ENCODE measurements at regions not wholly inside any gene's neighbourhood (a gene's known extent, or its start where the extent isn't known, plus 50 kb on each side); places are given as distances from the start of the nearest gene placed in this dataset.

- TF ChIP-seq EZH2 (IDR thresholded peaks at IDR 0.05; ENCODE audit: borderline replicate concordance, low read length) (no peak), CTCF (conservative IDR thresholded peaks at IDR 0.05 in 1 of 2, IDR thresholded peaks at IDR 0.05 in 1 of 2; ENCODE audit: extremely low read depth in 1 of 2, insufficient read depth in 1 of 2, low read depth in 1 of 2, low read length in 2 of 2) (no peak)
Observed at GRCh38 chr16:55255733-55256282, 68.2 kb upstream of the IRX6 start.
